Neuron (in vitro differentiated cells): ENCODE measurements at regions not wholly inside any gene's neighbourhood (a gene's known extent, or its start where the extent isn't known, plus 50 kb on each side); places are given as distances from the start of the nearest gene placed in this dataset.
"Not testable (repeated sequence)": the region's sequence is repeated elsewhere in the genome, so short reads cannot be mapped to it uniquely, and the experiment has no call there.

Experiments used
- H2AFZ ChIP-seq: one replicate; pipeline ENCODE4 v1.6.1; 2013; ENCODE audit warnings: low read depth, mild to moderate bottlenecking, inconsistent platforms, low read length, moderate library complexity
- H3K27me3 ChIP-seq: one replicate; pipeline ENCODE4 v1.6.1; 2013; ENCODE audit warnings: low read length; ENCODE audit not compliant: insufficient read depth
- H3K36me3 ChIP-seq: one replicate; pipeline ENCODE4 v1.6.1; 2013; ENCODE audit warnings: low read length; ENCODE audit not compliant: insufficient read depth
- H3K4me1 ChIP-seq: one replicate; pipeline ENCODE4 v1.6.1; 2013; ENCODE audit warnings: low read length; ENCODE audit not compliant: insufficient read depth
- H3K4me3 ChIP-seq: 2 replicates; pipeline ENCODE4 v1.5.1; 2013; ENCODE audit warnings: mild to moderate bottlenecking, low read length, moderate library complexity
- H3K9me3 ChIP-seq: one replicate; pipeline ENCODE4 v1.6.1; 2013; ENCODE audit warnings: low read length

- Histone ChIP-seq H3K4me3 (no peak overlapping the region), H3K36me3 (no peaks in the 10 kb centered on the region), H3K27me3 (no peaks in the 10 kb centered on the region), H3K9me3 (no peaks in the 10 kb centered on the region), H3K4me1 (no peaks in the 10 kb centered on the region), H2AFZ (no peak overlapping the region)
Observed at GRCh38 chr18:5052491-5052890, 144.6 kb downstream of the AKAIN1 start.

DNA sequence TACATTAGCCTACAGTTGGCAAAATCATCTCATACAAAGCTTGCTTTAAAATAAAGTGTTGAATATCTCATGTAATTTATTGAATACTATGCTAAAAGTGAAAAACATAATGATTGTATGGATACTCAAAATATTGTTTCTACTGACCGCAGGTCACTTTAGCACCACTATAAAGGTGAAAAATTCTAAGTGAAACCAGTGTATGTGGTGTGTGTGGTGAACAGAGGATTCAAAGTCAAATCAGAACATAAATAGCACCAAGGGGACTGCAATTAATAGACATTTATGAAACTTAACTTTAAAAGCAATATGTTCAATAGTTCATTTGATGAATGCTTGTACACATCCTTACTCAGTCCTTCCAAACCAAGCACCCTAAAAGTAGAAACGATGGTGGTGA is 145.8 kb downstream of the AKAIN1 start:
- H3K4me3 ChIP-seq = no peak overlapping the region
- no peaks in the 10 kb centered on the region for H3K36me3 ChIP-seq
- no peaks in the 10 kb centered on the region for H3K4me1 ChIP-seq
- H2AFZ ChIP-seq = no peak overlapping the region
- no peaks in the 10 kb centered on the region for H3K9me3 ChIP-seq
- no peaks in the 10 kb centered on the region for H3K27me3 ChIP-seq

- no peak overlapping the region for H3K4me3 ChIP-seq
- H3K4me1 ChIP-seq = no peaks in the 10 kb centered on the region
- no peaks in the 10 kb centered on the region for H3K36me3 ChIP-seq
- no peaks in the 10 kb centered on the region for H3K9me3 ChIP-seq
- no peak overlapping the region for H2AFZ ChIP-seq
- no peaks in the 10 kb centered on the region for H3K27me3 ChIP-seq
Observed at GRCh38 chr18:5049124-5049523, 147.9 kb downstream of the AKAIN1 start.

DNA sequence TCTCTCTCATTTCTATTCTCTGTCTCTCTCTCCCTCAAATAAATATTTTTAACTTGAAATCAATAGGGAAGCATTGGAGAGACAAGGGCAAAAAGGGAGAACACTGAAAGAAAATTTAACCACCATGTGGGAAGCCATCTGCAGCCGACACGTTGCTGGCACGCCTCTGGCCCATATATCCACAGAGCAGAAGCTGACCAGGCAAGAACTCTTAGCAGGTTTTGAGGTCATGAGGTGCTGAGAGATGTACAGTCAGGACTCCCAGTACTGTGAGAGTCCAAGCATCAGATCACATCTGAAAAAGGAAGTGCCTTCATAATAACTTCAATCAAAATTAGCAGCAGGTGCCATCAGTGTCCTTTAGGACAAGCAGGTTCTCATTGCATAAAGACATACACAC is 156.6 kb downstream of the AKAIN1 start:
- H3K9me3 ChIP-seq = no peaks in the 10 kb centered on the region
- no peaks in the 10 kb centered on the region for H3K27me3 ChIP-seq
- H2AFZ ChIP-seq = no peak overlapping the region
- no peaks in the 10 kb centered on the region for H3K4me1 ChIP-seq
- H3K4me3 ChIP-seq = no peak overlapping the region
- no peaks in the 10 kb centered on the region for H3K36me3 ChIP-seq

DNA sequence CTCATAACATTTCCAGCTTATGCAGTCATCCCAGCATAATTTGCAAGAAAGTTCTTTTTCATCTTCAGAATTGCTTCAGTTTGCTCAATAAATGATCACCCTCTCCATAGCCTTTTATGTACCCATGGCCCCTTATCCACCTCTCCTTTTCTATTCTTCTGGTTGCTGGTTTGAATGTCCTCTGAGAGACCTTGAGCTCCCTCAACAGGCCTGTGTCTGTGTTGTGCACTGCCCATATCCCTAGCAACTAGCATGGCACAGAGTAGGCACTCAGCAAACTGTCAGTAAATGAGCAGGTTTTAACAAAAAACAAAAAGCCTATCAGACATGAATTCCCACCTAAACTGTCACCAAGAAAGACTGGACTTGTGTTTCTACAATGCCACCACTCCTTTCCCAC is 160.5 kb downstream of the AKAIN1 start:
- no peak overlapping the region for H2AFZ ChIP-seq
- no peaks in the 10 kb centered on the region for H3K4me1 ChIP-seq
- H3K36me3 ChIP-seq = no peaks in the 10 kb centered on the region
- H3K27me3 ChIP-seq = no peaks in the 10 kb centered on the region
- no peaks in the 10 kb centered on the region for H3K9me3 ChIP-seq
- no peak overlapping the region for H3K4me3 ChIP-seq

GRCh38 chr18:5031216-5031615 is 165.8 kb downstream of the AKAIN1 start:
- no peaks in the 10 kb centered on the region for H3K9me3 ChIP-seq
- H3K36me3 ChIP-seq = no peaks in the 10 kb centered on the region
- no peaks in the 10 kb centered on the region for H3K4me1 ChIP-seq
- H2AFZ ChIP-seq = no peak overlapping the region
- H3K27me3 ChIP-seq = no peaks in the 10 kb centered on the region
- H3K4me3 ChIP-seq = no peak overlapping the region

DNA sequence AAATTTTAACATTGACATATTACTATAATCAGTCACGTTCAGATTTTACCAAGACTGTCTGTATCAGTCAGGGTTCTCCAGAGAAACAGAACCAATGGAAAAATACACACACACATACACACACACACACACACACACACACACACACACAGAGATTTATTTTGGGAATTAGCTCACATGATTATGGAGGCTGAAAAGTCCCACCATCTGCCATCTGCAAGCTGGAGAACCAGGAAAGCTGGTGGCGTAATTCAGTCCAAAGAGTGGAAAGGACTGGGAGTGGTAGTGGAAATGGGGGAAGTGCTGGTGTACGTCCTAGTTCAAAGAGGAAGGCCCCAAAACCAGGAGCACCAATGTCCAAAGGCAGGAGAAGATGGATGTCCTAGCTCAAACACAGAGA is 166.4 kb downstream of the AKAIN1 start:
- no peak overlapping the region for H2AFZ ChIP-seq
- H3K27me3 ChIP-seq = no peaks in the 10 kb centered on the region
- H3K4me1 ChIP-seq = no peaks in the 10 kb centered on the region
- no peaks in the 10 kb centered on the region for H3K36me3 ChIP-seq
- H3K4me3 ChIP-seq = no peak overlapping the region
- no peaks in the 10 kb centered on the region for H3K9me3 ChIP-seq

DNA sequence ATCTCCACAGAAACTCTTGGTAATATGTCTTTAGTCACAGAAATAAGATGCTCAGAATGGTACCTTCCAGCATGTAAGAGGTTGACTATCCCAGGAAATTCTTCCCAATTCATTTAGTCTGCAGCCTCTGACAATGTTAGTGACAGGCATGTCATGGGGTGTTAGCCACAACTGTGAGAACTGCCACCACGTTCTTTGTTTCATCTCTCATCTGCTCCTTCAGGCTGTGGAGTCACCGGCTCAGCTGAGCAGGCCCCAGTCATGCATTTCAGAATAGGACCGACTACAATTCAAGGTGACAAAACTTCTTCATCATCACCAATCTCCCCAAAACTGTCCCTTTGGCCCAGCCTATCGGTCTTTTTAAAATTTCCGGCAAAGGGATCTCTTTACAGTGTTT is 167.5 kb downstream of the AKAIN1 start:
- no peak overlapping the region for H2AFZ ChIP-seq
- H3K4me1 ChIP-seq = no peaks in the 10 kb centered on the region
- H3K9me3 ChIP-seq = no peaks in the 10 kb centered on the region

GRCh38 chr18:5024741-5025140 is 172.3 kb downstream of the AKAIN1 start:
- Histone ChIP-seq H3K4me1 (no peaks in the 10 kb centered on the region), H3K27me3 (no peaks in the 10 kb centered on the region), H3K36me3 (no peaks in the 10 kb centered on the region), H2AFZ (no peak overlapping the region), H3K4me3 (no peak overlapping the region), H3K9me3 (no peaks in the 10 kb centered on the region)

More for the DNA sequence above, 167.5 kb downstream of the AKAIN1 start:
- Histone ChIP-seq H3K27me3 (no peaks in the 10 kb centered on the region), H3K36me3 (no peaks in the 10 kb centered on the region), H3K4me3 (no peak overlapping the region)

DNA sequence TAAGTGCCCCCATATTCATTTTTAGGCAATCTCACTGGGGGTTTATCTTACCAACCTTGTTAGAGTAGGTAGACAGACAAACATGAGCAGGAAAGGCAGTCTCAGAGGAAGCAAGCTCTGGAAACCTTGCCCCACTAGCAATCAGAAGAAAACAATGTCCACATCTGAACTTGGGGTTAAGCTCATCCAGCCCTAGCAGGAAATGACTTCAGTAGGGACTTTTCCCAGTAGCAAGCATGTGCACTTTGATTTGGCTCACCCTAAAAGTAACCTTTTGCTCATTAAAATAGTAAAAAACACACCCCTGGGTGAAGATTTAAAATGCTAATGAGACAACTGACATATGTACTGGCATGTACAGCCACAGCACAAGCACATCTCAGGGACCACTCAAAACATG is 175.5 kb downstream of the AKAIN1 start:
- Histone ChIP-seq H3K27me3 (no peaks in the 10 kb centered on the region), H3K36me3 (no peaks in the 10 kb centered on the region), H3K4me1 (no peaks in the 10 kb centered on the region), H2AFZ (no peak overlapping the region), H3K4me3 (no peak overlapping the region), H3K9me3 (no peaks in the 10 kb centered on the region)

DNA sequence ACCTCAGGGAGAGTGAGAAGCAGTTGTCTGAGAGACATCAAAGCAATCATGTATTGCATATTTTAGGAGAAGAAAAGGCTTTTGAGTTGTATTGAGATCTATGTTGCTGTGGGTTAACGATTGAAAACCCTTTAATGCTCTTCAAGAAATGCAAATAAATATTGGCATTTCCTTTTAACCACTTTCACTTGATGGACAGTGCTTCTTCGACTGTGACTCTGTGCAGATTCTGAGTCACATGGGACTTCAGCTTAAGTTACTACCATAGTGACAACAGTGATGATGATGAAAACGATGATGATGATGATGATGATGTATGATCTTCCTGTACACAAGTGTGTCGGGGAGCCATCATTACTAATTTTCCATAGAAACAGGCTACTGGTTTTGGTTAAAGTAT is 181.8 kb downstream of the AKAIN1 start:
- Histone ChIP-seq H3K36me3 (no peaks in the 10 kb centered on the region), H3K4me3 (no peak overlapping the region)

DNA sequence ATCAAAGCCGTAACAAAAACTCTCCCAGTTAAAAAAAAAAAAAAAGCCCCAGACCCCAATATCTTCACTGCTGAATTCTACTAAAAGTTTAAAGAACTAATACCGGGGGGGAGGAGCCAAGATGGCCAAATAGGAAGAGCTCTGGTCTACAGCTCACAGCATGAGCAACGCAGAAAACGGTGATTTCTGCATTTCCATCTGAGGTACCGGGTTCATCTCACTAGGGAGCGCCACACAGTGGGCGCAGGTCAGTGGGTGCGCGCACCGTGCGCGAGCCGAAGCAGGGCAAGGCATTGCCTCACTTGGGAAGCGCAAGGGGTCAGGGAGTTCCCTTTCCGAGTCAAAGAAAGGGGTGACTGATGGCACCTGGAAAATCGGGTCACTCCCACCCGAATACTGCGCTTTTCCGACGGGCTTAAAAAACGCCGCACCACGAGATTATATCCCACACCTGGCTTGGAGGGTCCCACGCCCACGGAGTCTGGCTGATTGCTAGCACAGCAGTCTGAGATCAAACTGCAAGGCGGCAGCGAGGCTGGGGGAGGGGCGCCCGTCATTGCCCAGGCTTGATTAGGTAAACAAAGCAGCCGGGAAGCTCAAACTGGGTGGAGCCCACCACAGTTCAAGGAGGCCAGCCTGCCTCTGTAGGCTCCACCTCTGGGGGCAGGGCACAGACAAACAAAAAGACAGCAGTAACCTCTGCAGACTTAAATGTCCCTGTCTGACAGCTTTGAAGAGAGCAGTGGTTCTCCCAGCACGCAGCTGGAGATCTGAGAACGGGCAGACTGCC is 192.8 kb downstream of the AKAIN1 start:
- not testable (repeated sequence) for H3K27me3 ChIP-seq, H2AFZ ChIP-seq, H3K36me3 ChIP-seq, H3K9me3 ChIP-seq, H3K4me1 ChIP-seq
- H3K4me3 ChIP-seq = peak overlapping the region; percentile 35

More for the DNA sequence above, 181.8 kb downstream of the AKAIN1 start:
- Histone ChIP-seq H2AFZ (no peak overlapping the region), H3K9me3 (no peaks in the 10 kb centered on the region), H3K4me1 (peaks cover 6% of the 10 kb centered on the region), H3K27me3 (no peaks in the 10 kb centered on the region)

- no peaks in the 10 kb centered on the region for H3K36me3 ChIP-seq
- H3K9me3 ChIP-seq = no peaks in the 10 kb centered on the region
- H3K4me3 ChIP-seq = no peak overlapping the region
- no peaks in the 10 kb centered on the region for H3K4me1 ChIP-seq
- no peak overlapping the region for H2AFZ ChIP-seq
- H3K27me3 ChIP-seq = no peaks in the 10 kb centered on the region
Observed at GRCh38 chr18:4994710-4995109, 202.3 kb downstream of the AKAIN1 start.
